ENCODE measurements at regions not wholly inside any gene's neighbourhood (a gene's known extent, or its start where the extent isn't known, plus 50 kb on each side); places are given as distances from the start of the nearest gene placed in this dataset.
"Not testable (repeated sequence)": the region's sequence is repeated elsewhere in the genome, so short reads cannot be mapped to it uniquely, and the experiment has no call there.

- WGBS, 10 experiments: 51 to 100% (median 93%) methylated on average over 1 to 10 of the region's 10 CpGs; no CpG with 5 or more reads in 1 of the 10 experiments
- not testable (repeated sequence) for H3K27ac ChIP-seq, H3K4me3 ChIP-seq
- in situ Hi-C loops (cut with MboI; ENCODE audit: low pct_unique_long_range_greater_than_20kb in 2 of 9, low sequenced_read_pairs in 9 of 9, unreplicated experiment in 9 of 9): loop anchor here in 2 of 9 experiments (10.0 to 25.0 kb wide), 4 partner anchors 105 to 477 kb away; no protein-coding TSS in a partner anchor
- ATAC-seq (replicated peaks in 6 of 8): peak in 1 of 8 experiments; percentile 2
- peaks cover 5 to 25% of the 10 kb centered on the region in 2 donors for H3K4me1 ChIP-seq (replicated peaks in 1 of 2)
These were observed 75.5 kb upstream of the GRIN2A start for GRCh38 chr16:10257642-10258251.

DNA sequence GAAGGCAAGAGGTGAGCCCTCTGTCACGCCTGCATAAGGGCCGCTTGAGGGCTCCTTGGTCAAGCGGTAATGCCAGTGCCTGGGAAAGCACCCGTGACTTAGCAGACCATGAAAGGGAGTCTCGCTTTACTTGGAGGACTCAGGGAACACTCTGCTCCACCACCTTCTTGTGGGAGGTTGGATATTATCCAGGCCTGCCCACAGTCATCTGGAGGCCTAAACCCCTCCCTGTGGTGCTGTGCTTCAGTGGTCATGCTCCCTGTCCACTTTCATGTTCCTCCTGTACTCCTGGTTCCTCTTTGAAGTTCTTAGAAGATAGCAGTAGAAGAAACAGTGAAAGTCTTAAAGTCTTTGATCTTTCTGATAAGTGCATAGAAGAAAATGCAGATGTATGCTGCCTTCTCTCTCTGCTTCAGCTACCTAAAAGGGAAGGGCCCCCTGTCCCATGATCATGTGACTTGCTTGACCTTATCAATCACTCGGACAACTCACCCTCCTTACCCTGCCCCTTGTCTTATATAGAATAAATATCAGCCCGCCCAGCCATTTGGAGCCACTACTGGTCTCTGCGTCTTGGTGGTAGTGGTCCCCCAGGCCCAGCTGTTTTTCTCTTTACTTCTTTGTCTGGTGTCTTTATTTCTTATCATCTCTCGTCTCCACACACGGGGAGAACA, 76.8 kb upstream of the GRIN2A start:
- 19 to 93% (median 82%) methylated on average over 2 to 8 of the region's 10 CpGs; no CpG with 5 or more reads in 2 of the 10 experiments for WGBS, 10 experiments
- not testable (repeated sequence) for H3K27ac ChIP-seq; H3K4me3 ChIP-seq; ATAC-seq (replicated peaks in 6 of 8)
- H3K4me1 ChIP-seq (replicated peaks in 1 of 2): peaks cover 5 to 20% of the 10 kb centered on the region in 2 donors
- in situ Hi-C loops (cut with MboI; ENCODE audit: low pct_unique_long_range_greater_than_20kb in 2 of 9, low sequenced_read_pairs in 9 of 9, unreplicated experiment in 9 of 9): loop anchor here in 2 of 9 experiments (10.0 to 25.0 kb wide), 4 partner anchors 103 to 476 kb away; no protein-coding TSS in a partner anchor

- 13 to 95% (median 50%) methylated on average over 1 to 11 of the region's 11 CpGs; no CpG with 5 or more reads in 3 of the 10 experiments for WGBS, 10 experiments
- no peak overlapping the region for H3K27ac ChIP-seq
- in situ Hi-C loops (cut with MboI; ENCODE audit: low pct_unique_long_range_greater_than_20kb in 2 of 9, low sequenced_read_pairs in 9 of 9, unreplicated experiment in 9 of 9): loop anchor here in 3 of 9 experiments (10.0 to 25.0 kb wide), 3 partner anchors 101 to 244 kb away; no protein-coding TSS in a partner anchor
- H3K4me3 ChIP-seq: no peak overlapping the region
- no peak for ATAC-seq (replicated peaks in 6 of 8)
- peaks cover 5 to 19% of the 10 kb centered on the region in 2 donors for H3K4me1 ChIP-seq (replicated peaks in 1 of 2)
These were observed 78.8 kb upstream of the GRIN2A start for GRCh38 chr16:10261077-10261476.

- not testable (repeated sequence) for H3K27ac ChIP-seq; H3K4me3 ChIP-seq; ATAC-seq (replicated peaks in 6 of 8)
- WGBS, 10 experiments: 6 to 92% (median 75%) methylated on average over 2 to 6 of the region's 6 CpGs
- in situ Hi-C loops (cut with MboI; ENCODE audit: low pct_unique_long_range_greater_than_20kb in 2 of 9, low sequenced_read_pairs in 9 of 9, unreplicated experiment in 9 of 9): loop anchor here in 3 of 9 experiments (10.0 to 25.0 kb wide), 3 partner anchors 101 to 243 kb away; no protein-coding TSS in a partner anchor
- H3K4me1 ChIP-seq (replicated peaks in 1 of 2): peaks cover 5 to 15% of the 10 kb centered on the region in 2 donors
These were observed 79.3 kb upstream of the GRIN2A start for GRCh38 chr16:10261526-10261925.

DNA sequence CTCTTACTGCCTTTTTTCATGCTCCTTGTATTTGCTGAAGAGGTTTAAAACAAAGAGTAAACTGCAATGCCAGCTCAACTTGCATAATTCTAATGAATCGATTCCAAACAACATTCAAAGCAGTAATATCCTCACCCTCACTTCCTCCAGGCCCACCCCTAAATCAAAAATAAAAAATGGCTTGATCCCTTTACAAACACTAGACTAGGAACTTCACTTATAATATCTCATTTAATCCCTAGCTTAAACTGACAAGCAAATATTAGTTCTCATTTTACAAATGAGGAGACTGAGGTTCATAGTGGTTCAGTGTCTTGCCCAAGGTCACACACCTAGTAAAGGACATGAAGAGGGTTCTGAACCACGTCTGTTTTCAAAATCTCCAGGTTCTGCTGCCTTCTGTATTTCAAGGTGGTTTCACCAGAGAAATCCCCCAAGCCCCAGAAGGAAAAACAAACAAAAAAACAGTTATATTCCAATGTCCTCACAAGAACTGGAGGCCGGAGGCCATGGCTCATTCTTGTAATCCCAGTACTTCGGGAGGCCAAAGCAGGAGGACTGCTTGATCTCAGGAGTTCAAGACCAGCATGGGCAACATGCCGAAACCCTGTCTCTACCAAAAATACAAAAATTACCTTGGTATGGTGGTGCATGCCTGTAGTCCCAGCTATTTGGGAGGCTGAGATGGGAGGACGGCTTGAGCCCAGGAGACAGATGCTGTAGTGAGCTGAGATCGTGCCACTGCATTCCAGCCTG, 80.3 kb upstream of the GRIN2A start:
- 10 to 100% (median 93%) methylated on average over 1 to 6 of the region's 7 CpGs; no CpG with 5 or more reads in 1 of the 10 experiments for WGBS, 10 experiments
- no peak overlapping the region for H3K4me3 ChIP-seq
- H3K4me1 ChIP-seq (replicated peaks in 1 of 2): peaks cover 0 to 6% of the 10 kb centered on the region in 2 donors
- in situ Hi-C loops (cut with MboI; ENCODE audit: low pct_unique_long_range_greater_than_20kb in 2 of 9, low sequenced_read_pairs in 9 of 9, unreplicated experiment in 9 of 9): loop anchor here in 3 of 9 experiments (10.0 to 25.0 kb wide), 3 partner anchors 100 to 242 kb away; no protein-coding TSS in a partner anchor
- ATAC-seq (replicated peaks in 6 of 8): no peak
- H3K27ac ChIP-seq: no peak overlapping the region

- Histone ChIP-seq H3K4me3 (no peak overlapping the region), H3K4me1 (replicated peaks in 1 of 2) (no peaks in the 10 kb centered on the region), H3K27ac (no peak overlapping the region)
- no peak for ATAC-seq (replicated peaks in 6 of 8)
- in situ Hi-C loops (cut with MboI; ENCODE audit: low pct_unique_long_range_greater_than_20kb in 2 of 9, low sequenced_read_pairs in 9 of 9, unreplicated experiment in 9 of 9): loop anchor here in 3 of 9 experiments (10.0 to 25.0 kb wide), 3 partner anchors 96 to 239 kb away; no protein-coding TSS in a partner anchor
- 12 to 100% (median 72%) methylated on average over 1 to 8 of the region's 11 CpGs; no CpG with 5 or more reads in 1 of the 10 experiments for WGBS, 10 experiments
These were observed 83.8 kb upstream of the GRIN2A start for GRCh38 chr16:10265770-10266615.

DNA sequence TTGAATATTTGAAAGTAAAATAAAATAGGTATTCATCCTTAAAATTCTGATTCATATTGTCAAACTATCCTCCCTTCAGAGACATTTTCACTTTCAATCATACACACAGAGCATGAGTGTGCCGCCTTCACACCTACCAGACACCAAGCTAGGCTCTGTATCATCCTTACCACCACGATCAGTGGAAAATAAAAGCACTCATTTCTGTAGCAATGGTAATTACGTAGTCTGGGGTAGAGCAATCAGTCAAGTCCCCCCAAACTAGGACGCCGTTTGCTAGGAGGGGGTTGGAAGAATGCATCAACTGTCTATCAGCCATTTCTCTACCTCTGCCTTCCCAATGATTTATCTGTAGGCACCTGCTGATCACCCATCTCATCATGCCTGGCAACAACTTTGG, 84.6 kb upstream of the GRIN2A start:
- in situ Hi-C loops (cut with MboI; ENCODE audit: low pct_unique_long_range_greater_than_20kb in 2 of 9, low sequenced_read_pairs in 9 of 9, unreplicated experiment in 9 of 9): loop anchor here in 3 of 9 experiments (10.0 to 25.0 kb wide), 3 partner anchors 95 to 238 kb away; no protein-coding TSS in a partner anchor
- ATAC-seq (replicated peaks in 6 of 8): no peak
- 20 to 100% (median 69%) methylated on average over 1 to 5 of the region's 5 CpGs; no CpG with 5 or more reads in 2 of the 10 experiments for WGBS, 10 experiments
- H3K4me3 ChIP-seq: no peak overlapping the region
- no peaks in the 10 kb centered on the region for H3K4me1 ChIP-seq (replicated peaks in 1 of 2)
- H3K27ac ChIP-seq: no peak overlapping the region

GRCh38 chr16:10269632-10270031, 87.4 kb upstream of the GRIN2A start:
- Histone ChIP-seq H3K4me3 (no peak overlapping the region), H3K4me1 (replicated peaks in 1 of 2) (no peaks in the 10 kb centered on the region), H3K27ac (no peak overlapping the region)
- in situ Hi-C loops (cut with MboI; ENCODE audit: low pct_unique_long_range_greater_than_20kb in 2 of 9, low sequenced_read_pairs in 9 of 9, unreplicated experiment in 9 of 9): loop anchor here in 3 of 9 experiments (10.0 to 25.0 kb wide), 3 partner anchors 93 to 235 kb away; no protein-coding TSS in a partner anchor
- ATAC-seq (replicated peaks in 6 of 8): no peak
- WGBS, 10 experiments: 20 to 80% (median 60%) methylated on average over 1 of the region's 1 CpG; no CpG with 5 or more reads in 5 of the 10 experiments

GRCh38 chr16:10272250-10272854, 90.1 kb upstream of the GRIN2A start:
- H3K4me1 ChIP-seq (replicated peaks in 1 of 2); H3K4me3 ChIP-seq; H3K27ac ChIP-seq; ATAC-seq (replicated peaks in 6 of 8): not testable (repeated sequence)
- 0 to 100% (median 73%) methylated on average over 1 to 2 of the region's 6 CpGs; no CpG with 5 or more reads in 3 of the 10 experiments for WGBS, 10 experiments
- in situ Hi-C loops (cut with MboI; ENCODE audit: low pct_unique_long_range_greater_than_20kb in 2 of 9, low sequenced_read_pairs in 9 of 9, unreplicated experiment in 9 of 9): loop anchor here in 2 of 9 experiments (25.0 kb wide), 2 partner anchors 90 to 215 kb away; no protein-coding TSS in a partner anchor

DNA sequence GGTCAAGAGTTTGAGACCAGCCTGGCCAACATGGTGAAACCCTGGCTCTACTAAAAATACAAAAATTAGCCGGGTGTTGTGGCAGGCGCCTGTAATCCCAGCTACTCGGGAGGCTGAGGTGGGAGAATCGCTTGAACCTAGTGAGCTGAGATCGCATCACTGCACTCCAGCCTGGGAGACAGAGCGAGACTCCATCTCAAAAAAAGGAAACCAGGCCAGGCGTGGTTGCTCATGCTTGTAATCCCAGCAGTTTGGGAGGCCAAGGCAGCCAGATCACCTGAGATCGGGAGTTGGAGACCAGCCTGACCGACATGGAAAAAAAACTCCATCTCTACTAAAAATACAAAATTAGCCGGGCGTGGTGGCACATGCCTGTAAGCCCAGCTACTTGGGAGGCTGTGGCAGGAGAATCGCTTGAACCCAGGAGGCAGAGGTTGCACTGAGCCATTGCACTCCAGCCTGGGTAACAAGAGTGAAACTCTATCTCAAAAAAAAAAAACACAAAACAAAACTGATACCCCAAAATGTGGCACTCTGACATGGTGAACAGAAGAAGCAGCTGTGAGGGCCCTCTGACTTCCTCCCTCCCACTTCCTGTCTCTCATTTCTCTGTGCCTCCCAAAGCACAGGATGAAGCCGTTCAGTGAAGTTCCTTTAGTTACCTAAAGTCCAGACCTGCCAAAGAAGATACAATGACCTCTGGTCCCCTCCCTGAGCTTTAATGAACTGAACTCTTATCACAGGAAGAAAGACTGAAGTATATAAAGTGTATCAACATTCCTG, 93.2 kb upstream of the GRIN2A start:
- WGBS, 10 experiments: 21 to 100% (median 70%) methylated on average over 1 to 5 of the region's 13 CpGs
- H3K4me1 ChIP-seq (replicated peaks in 1 of 2); H3K4me3 ChIP-seq; ATAC-seq (replicated peaks in 6 of 8); H3K27ac ChIP-seq; in situ Hi-C loops (cut with MboI; ENCODE audit: low pct_unique_long_range_greater_than_20kb in 2 of 9, low sequenced_read_pairs in 9 of 9, unreplicated experiment in 9 of 9): not testable (repeated sequence)

DNA sequence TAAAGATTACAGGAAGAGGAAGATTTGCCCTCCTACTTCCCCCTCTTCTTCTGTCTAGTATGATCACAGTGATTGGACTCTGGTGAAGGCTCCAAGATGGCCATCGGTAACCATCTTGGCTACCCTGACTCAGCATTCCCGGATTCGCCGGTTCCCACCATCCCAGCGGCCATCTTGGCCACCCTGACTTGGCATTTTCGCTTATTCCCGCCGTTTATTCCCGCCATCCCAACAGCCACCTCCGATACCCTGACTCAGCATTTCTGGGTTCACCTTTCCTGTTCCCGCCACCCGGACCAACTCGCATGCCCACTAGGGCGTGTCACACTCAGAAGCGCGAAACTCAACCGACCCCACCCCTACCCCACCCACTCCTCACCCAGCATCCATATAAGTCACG, 95.4 kb upstream of the GRIN2A start:
- no peak for ATAC-seq (replicated peaks in 6 of 8)
- no peaks in the 10 kb centered on the region for H3K4me1 ChIP-seq (replicated peaks in 1 of 2)
- WGBS, 10 experiments: 51 to 100% (median 97%) methylated on average over 1 to 12 of the region's 18 CpGs; no CpG with 5 or more reads in 2 of the 10 experiments
- in situ Hi-C loops (cut with MboI; ENCODE audit: low pct_unique_long_range_greater_than_20kb in 2 of 9, low sequenced_read_pairs in 9 of 9, unreplicated experiment in 9 of 9): no loop called here
- no peak overlapping the region for H3K4me3 ChIP-seq
- H3K27ac ChIP-seq: no peak overlapping the region
